Hematopoietic multipotent progenitor cell treated with erythropoietin and hydrocortisone succinate and interleukin-3 and kit ligand, for 15 days (in vitro differentiated cells): ENCODE measurements at regions not wholly inside any gene's neighbourhood (a gene's known extent, or its start where the extent isn't known, plus 50 kb on each side); places are given as distances from the start of the nearest gene placed in this dataset.
"Not testable (repeated sequence)": the region's sequence is repeated elsewhere in the genome, so short reads cannot be mapped to it uniquely, and the experiment has no call there.

ENCODE experiments used
- DNase-seq: peaks from one replicate; pipeline ENCODE4 v3.0.0-alpha.2; 2015; ENCODE audit warnings: low spot score

DNA sequence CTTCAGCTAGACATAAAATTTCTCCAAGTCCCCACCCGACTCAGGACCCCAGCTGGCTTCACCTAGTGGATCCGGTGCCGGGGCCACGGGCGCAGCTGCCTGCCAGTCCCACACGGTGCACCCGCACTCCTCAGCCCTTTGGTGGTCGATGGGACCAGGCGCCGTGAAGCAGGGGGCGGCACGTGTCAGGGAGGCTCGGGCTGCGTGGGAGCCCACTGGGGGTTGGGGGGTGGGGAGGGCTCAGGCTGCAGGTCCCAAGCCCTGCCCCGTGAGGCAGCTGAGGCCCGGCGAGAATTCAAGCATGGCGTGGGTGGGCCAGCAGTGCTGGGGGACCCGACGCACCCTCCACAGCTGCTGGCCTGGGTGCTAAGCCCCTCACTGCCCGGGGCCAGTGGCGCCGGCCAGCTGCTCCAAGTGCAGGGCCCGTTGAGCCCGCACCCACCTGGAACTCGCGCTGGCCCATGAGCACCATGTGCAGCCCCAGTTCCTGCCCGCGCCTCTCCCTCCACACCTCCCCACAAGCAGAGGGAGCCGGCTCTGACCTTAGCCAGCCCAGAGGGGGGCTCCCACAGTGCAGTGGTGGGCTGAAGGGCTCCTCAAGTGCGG lies 747.0 kb downstream of the FAM181B start:
- DNase-seq: no peak

DNA sequence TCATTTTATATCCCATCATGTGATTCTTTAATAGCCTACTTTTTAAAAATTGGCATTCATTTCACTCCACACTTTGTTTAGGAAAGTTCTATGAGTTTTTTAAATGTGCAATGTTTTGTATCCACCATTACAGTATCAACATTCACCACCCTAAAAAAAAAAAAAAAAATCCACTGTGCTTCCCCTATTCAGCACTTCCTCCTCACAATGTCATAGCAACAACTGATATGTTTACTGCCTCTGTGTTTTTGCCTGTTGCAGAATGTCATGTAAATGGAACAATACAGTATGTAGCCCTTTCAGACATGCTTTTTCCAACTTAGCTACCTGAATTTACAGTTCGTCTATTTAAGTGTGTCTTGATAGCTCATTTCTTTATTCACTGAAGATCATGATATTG lies 754.2 kb downstream of the FAM181B start:
- DNase-seq: no peak

DNA sequence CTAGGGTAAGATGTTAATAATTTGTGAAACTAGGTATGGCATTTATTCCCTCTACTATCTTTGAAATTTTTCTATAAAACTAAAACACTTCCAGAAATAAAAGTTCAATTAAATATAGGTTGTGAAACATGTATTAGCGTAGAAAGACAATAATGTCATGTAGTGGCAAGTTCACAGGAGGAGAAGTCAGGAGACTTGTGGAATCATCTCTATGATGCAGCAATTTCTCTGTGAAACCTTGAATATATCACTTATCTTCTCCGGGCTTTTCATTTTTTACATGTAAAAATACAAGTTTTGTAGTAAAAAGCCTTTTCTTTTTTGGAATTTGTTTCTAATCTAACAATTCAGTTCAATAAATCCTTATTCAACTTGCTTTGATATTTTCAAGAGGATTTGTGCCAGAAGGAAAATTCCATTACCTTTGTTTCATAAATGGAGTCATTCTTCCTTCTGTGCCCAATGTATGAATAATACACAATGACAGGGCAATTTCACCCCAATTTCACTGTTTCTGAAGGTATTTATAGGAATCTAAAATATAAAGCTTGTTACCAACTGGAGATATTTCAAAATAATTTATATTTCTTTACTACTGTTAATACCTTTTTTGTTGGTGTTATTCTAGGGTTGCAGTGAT lies 758.3 kb downstream of the FAM181B start:
- no peak for DNase-seq

DNA sequence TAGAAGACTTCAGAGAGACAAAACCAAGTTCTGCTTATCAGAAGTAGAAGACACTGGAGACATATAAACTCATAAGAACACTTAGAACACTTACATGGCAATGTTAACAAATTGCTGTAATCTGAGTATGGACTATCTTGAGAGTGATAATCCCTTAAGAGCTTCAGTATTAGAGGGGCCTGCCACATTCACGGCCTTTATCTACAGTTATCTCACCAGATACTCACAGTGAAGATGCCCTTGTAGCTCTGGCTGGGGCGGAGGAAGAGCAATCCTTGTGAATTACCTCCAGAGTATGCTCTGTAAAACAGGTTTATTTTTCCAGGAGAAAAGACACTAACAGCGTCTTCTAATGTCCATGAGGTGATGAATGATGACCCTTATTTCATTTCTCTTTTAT lies 762.8 kb downstream of the FAM181B start:
- DNase-seq: no peak

DNA sequence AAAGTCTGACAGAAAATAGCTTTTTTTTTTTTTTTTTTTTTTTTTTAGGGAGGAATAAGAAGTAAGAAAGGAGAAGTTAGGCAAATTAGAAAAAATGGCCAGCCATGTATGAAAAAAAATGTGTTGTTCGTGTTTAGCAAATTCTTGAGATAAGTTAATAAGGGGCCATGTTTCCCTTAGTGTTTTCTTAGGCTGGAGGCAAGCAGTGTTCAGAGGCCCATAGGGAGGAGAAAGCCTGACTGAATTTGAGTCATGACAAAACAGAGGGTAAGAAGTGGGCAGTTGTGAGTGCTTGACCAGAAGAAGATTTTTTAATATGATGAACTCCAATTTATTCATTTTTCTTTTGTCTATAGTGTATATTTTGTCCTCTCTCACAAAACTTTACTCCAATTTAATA lies 766.4 kb downstream of the FAM181B start:
- DNase-seq: no peak

DNA sequence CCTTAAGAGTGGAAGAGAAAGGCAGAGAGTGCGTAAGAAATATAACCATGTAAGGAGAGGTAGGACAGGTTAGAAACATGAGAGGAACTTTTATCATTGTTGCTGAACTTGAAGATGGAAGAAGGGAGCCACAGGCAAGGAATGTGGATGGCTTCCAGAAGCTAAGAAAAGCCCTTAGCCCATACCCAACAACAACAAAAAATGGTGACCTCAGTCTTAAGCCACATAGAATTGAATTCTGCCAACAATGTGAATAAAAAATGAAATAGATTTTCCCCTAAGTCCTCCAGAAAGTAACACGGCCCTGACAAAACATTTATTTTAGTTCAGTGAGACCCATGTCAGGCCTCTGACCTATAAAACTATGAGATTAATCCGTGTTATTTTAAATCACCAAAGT lies 767.3 kb downstream of the FAM181B start:
- DNase-seq: no peak

DNA sequence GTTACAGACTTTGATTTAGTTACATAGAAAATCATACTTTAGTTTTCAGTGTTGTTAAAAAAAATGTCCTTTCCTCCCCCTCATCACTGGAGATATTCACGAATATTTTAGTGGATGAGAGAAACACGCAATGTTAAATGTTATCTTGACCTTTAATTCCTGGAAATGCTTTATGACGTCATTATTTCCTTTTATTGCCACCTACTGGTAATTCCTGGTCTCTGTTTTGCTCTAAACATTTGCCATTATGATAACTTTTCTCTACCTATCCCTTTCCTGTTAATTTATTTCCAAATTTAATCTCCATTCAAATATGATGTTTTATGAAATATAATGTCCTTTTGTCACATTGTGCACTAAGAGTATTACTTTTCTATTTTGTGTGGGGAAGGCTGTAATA lies 770.6 kb downstream of the FAM181B start:
- no peak for DNase-seq

DNA sequence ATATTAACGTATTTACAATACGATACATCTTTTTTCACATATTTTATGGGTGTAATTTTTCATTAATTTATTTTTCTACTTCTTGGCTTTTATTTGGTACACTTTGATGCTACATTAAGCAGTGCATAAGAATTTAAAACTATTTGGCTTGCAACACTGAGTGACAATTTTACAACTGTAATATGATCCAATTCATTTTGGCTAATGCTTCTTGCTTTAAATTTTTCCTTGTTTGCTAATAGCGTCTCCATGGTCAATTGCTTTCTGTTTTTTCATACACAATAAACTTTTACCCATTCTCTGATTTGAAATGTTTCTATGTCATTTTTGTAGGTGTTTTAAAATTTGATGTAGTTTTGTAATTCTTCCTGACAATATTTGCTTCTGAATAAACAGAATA lies 773.2 kb downstream of the FAM181B start:
- no peak for DNase-seq

DNA sequence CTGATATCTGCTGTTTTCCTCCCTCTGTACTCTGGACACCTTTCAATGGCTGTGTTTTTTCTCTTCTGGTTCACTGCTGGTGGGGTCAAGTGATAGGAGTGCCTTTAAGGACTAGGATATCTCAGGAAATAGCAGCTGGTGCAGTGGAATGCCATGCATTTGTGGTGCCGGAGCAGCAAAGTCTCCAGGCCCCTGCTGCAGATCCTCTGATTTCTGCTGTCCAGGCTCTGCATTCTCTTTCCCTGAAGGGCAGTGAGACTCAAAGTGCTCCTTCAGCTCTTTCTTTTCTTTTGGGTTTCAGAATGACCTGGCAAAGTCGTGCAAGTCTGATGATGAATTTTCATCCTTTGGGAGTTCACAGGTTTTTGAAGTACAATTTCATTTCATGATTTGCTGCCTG lies 774.3 kb downstream of the FAM181B start:
- no peak for DNase-seq

DNA sequence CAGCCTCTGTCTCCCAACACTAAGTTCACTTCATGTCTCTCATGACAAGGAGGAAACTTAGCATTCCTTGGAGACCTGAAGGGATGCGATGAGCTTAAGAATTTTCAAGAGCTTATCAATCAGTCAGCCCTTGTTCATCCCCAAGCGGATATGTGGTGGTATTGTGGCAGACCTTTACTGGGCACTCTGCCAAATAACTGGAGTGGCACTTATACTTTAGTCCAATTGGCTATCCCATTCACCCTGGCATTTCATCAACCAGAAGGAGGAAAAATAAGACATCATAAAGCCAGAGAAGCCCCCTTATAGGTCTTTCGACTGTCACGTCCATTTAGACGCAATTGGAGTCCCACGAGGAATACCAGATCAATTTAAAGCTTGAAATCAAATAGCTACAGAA lies 779.4 kb downstream of the FAM181B start:
- DNase-seq: not testable (repeated sequence)

DNA sequence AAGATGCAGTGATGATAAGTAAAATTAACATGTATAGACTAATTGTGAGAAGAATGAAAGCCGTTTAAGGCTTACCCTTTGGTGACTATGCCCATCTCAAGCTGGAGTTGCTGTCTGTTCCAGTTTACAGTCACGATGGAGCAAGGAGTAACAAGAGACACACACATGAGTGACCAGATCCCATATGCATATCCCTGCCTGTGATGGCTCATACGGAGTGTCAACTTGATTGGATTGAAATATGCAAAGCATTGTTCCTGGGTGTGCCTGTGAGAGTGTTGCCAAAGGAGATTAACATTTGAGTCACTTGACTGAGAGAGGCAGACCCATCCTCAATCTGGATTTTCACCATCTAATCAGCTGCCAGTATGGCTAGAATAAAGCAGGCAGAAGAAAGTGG lies 786.8 kb downstream of the FAM181B start:
- no peak for DNase-seq

DNA sequence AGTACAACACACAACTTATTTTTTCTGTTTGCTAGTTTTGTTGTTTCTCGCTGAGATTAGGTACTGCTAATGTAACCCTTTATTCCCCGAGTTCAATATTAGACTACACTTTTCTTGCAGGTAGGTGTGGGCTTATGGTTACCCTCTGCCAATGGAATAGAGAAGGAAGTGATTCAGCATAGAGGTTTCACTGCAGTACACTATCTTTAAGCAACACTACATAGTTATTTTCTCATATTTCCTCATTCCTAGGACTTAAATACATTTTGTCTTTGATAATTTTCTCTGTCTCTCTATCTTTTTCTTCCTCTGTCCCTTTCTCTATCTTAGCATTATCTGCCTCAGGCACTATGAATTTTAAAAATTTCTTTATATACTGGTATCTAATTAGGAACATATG lies 791.0 kb downstream of the FAM181B start:
- no peak for DNase-seq

DNA sequence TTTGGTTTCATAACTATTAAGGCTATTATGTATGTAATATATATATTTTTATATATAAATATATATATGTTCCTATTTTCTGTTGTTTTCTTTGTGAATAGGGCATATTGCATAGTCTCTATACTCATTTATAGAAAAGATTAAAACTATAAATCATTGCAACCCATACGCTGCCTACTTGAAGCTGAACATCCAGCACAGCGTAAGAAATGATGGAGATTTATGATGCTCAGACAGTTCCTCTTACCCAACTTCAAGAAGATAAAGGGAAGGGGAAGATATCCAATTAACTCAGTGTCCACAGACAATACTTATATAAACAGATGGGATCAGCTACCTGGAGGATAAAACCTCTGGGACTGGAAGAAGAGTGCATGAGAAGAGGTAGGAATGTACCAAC lies 791.7 kb downstream of the FAM181B start:
- no peak for DNase-seq

DNA sequence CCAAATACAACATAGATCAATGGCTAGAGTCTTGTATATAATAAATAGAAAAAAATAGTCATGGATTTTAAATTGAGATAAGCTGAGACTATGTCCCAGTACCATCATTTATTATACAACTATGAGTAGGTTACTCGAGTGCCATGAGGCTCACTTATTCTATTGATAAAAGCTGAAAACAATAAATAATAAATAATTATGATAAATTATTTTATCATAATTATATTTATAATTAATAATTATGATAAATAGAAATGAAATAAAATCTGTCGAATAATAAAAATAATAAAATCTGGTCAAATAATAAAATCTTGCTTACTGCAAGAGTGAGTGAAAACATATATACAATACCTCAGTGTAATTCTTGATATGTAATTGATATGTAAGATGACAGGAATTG lies 801.4 kb downstream of the FAM181B start:
- DNase-seq: no peak

DNA sequence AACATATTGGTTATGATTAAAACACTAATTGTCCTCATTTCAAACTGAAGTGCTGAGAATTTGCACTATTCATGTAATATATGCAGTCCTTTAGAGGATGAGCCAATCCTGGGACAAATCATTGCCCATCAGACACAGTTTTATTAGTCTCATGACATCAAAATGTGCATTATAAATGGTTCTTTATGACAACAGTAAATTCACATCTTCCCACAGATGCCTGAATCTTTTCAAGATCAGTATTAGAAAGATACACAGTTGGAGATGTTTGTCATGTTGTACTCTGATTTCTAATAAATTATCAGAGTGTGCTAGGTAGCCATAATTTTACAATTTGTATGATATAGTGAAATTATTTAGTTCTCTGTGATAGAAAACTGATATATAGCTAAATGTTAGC lies 813.5 kb downstream of the FAM181B start:
- no peak for DNase-seq

DNA sequence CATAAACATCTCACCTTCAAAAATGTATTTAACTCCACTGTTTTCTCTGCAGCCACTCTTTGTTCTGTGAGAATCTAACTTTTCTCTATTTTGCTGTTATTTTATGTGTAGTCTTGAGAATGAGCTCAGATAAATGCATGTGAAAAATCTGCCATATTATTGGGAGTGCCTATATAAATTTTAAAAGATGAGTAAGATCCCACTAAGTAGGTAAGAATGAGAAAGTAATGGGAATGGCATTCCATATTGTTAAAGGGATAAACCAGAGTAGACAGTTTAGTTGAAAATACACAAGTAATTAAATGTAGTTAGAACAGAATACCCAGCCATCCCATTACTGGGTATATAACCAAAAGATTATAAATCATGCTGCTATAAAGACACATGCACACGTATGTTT lies 817.2 kb downstream of the FAM181B start:
- DNase-seq: no peak

DNA sequence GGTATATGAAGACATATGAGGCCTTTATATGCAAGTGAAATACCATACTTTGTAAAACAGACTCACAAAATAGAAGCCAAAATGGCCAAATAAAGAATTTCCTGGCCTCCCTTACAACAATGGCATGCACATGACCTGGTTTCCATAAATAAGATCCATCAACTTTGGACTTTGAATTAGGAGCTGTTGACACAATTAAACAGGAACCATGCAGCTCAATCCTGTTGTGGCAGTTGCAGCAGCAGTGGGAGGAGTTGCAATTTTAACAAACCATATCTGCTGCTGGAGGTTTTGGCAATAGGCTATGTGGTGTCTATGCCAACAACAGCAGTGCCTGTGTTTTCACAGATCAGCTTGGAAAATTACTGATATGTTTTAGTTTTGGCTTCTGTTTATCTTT lies 818.6 kb downstream of the FAM181B start:
- DNase-seq: no peak

DNA sequence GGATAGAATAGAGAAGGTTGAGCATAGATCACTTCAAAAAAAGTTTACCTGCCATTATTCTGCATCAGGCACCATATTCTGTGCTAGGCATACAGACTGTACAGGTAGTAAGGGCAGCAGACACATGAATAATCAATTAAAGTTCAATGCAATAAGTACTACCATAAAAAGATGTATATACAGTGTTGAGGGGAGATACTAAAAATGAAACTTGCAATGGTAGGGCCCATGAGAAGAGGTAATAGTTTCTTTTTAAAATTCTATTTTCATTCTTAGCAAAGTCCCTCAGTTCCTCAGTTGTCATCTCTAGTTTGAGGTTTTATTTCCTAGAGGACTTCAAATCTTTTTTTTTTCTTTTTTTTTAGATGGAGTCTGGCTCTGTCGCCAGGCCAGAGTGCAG lies 819.9 kb downstream of the FAM181B start:
- no peak for DNase-seq

DNA sequence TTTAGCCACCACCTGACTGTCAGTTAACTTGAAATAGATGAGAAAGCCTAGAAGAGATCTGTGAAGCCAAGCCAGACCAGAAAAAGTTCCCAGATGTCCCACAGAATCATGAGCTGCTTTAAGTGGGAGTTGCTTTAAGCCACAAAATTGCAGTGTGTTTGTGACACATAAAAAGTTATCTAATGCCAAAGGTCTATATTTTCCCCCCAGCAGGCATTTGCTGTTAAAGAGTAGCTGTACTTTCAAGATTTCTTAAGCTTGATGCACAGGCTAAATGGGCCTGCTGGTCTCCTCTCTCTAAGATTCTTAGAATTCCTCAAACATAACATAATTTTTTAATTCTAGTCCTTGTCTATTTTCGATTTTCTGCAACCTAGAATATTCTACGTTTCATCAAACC lies 825.7 kb downstream of the FAM181B start:
- DNase-seq: no peak

DNA sequence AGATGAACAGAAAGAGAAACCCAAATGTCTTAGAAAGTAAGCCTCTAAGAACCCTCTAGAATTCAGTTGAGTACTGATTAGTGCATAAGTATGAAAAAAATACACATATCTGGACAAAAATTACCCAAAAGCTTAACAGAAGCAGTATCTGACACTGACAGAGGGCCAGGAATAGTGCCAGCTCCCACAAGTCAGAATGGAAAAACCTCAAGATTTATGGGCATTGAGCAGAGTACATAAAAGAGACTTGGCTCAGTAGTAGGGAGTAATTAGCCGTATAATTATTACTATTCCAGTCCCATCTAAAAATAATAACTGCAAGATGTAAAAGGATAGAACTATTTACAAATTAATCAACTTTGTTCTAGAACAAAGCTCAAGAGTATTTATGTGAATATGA lies 834.5 kb downstream of the FAM181B start:
- no peak for DNase-seq

DNA sequence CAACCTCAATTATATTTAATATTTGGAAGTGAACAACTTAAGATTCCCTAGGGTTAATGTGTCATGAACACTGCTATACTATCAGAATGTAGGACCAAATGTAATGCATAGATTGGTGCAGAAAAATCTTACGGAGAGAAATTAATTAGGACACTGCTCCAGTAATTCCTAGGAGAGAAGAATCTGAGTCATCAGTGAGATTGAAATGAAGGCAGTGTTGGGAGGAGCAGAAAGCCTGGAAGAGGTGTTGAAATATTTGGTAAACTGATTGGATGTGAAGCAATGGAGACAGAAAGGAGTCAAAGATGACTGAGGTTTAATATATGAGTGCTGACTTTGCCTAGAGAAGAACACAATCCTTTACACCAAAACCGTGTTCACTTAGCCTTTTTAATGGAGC lies 836.0 kb downstream of the FAM181B start:
- no peak for DNase-seq

DNA sequence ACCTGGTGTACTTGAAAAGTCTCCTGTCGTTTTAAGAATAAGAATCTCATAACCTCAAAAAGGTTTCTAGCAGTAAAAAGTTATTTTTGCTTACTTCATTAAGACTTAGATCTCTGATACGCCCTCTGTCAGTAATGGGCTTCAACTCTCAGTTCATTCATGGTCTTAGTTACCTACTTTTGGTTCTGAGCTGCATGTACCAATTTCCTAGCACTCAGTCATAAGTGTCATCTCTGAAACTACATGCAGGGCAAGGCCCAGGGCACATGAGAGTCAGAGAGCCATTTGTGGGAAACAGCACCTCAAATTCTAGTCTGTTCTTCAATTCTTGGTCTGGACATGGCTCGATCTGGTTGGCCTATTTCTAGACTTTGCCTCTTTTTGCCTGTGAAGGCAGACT lies 838.4 kb downstream of the FAM181B start:
- no peak for DNase-seq

DNA sequence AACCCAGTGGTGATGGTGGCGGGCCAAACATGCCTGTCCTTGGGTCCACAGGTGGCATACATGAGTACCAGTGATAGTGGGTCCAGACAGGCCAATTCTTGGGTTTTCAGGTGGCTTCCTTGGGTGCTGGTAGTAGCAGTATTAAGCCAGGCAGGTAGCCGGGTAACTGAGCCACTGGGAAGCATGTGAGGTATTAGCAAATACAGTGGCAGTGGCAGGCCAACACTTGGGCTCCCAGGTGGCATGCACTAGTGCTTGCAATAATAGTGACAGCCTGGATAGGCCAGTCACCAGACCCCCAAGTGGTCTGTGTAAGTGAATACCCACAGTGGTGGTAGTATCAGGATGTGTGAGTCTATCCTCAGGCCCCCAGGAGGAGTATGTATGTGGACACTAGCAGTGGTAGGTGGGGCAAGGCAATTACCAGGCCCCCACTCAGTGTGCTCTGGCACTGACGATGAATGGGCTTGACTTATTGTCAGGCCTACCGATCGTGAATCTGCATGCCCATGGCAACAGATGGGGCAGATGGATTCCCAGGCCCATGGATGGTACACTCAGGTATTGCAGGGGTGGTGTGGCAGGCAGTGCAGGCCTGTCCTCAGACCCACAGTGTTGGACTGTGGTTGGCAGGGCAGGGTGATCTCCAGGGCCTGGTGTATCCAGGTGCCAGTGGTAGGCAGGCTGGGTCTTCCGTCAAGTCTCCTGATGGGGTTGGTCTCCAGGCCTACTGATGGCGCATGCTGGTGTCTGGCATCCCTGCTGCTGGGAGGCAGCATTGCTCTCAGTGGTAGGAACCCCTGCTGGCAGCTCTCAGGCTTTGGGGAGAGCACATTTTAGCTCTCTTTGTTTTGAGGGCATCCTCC lies 840.7 kb downstream of the FAM181B start:
- DNase-seq: no peak

DNA sequence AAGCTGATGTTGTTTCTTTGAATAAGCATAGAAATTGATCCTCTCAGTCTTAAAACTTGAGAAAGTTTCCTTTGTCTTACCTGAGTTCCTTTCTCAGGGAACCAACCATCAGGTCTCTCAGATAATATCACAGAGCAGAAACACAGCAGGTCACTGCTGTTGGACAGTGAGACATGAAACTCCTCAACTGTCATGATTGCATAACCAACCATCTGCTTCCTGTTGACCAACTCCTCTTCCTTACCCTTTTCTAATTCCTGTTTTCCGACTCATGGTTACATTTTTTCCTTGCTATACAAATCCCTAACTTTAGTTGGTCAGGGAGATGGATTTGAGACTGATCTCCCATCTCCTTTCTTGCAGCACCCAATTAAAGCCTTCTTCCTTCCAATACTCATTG lies 845.3 kb downstream of the FAM181B start:
- DNase-seq: no peak
